Mesothelial cell of epicardium (in vitro differentiated cells): ENCODE measurements at regions not wholly inside any gene's neighbourhood (a gene's known extent, or its start where the extent isn't known, plus 50 kb on each side); places are given as distances from the start of the nearest gene placed in this dataset.

Experiments used
- DNase-seq, 2 experiments: peaks; one replicate each; pipeline ENCODE4 v3.0.0; 2021; ENCODE audit warnings: low spot score in 2 of 2; ENCODE audit not compliant: unreplicated experiment in 2 of 2
- H3K27ac Mint-ChIP-seq: 2 replicates; pipeline ENCODE4 v1.8.0; 2021; ENCODE audit warnings: mixed read lengths
- H3K27me3 Mint-ChIP-seq: 2 replicates; pipeline ENCODE4 v1.8.0; 2021; ENCODE audit warnings: low read depth, mixed read lengths
- H3K36me3 Mint-ChIP-seq: 2 replicates; pipeline ENCODE4 v1.8.0; 2021; ENCODE audit warnings: mixed read lengths
- H3K4me1 Mint-ChIP-seq: 2 replicates; pipeline ENCODE4 v1.8.0; 2021; ENCODE audit warnings: mixed read lengths
- H3K4me3 Mint-ChIP-seq: 2 replicates; pipeline ENCODE4 v1.8.0; 2021; ENCODE audit warnings: mild to moderate bottlenecking, moderate library complexity, mixed read lengths
- H3K9me3 Mint-ChIP-seq: 2 replicates; pipeline ENCODE4 v1.8.0; 2021; ENCODE audit warnings: mixed read lengths
- CTCF ChIP-seq: fragments of 200-600 bp; sonication (generic); IDR thresholded peaks from one replicate; pipeline ENCODE4 v1.5.0; 2021; ENCODE audit warnings: antibody characterized with exemption; ENCODE audit not compliant: unreplicated experiment

GRCh38 chr6:113732384-113732966 is 124.7 kb upstream of the MARCKS start:
- H3K4me3 Mint-ChIP-seq: no peak overlapping the region

GRCh38 chr6:113733381-113733780 is 123.8 kb upstream of the MARCKS start:
- TF ChIP-seq CTCF: no peak
- Mint-ChIP-seq H3K36me3 (no peaks in the 10 kb centered on the region), H3K4me1 (peaks cover 17% of the 10 kb centered on the region), H3K27ac (no peak overlapping the region), H3K4me3 (no peak overlapping the region), H3K9me3 (no peaks in the 10 kb centered on the region), H3K27me3 (no peaks in the 10 kb centered on the region)
- no peak for DNase-seq

More at GRCh38 chr6:113732384-113732966, 124.7 kb upstream of the MARCKS start:
- Mint-ChIP-seq H3K27ac (peak overlapping the region; percentile 22), H3K27me3 (no peaks in the 10 kb centered on the region), H3K36me3 (no peaks in the 10 kb centered on the region), H3K9me3 (no peaks in the 10 kb centered on the region), H3K4me1 (peaks cover 20% of the 10 kb centered on the region)
- no peak for DNase-seq
- no peak for TF ChIP-seq CTCF

- peaks cover 17% of the 10 kb centered on the region for H3K4me1 Mint-ChIP-seq
- TF ChIP-seq CTCF: no peak
- H3K27ac Mint-ChIP-seq: no peak overlapping the region
- no peak for DNase-seq
- no peaks in the 10 kb centered on the region for H3K36me3 Mint-ChIP-seq
- no peaks in the 10 kb centered on the region for H3K9me3 Mint-ChIP-seq
- H3K27me3 Mint-ChIP-seq: no peaks in the 10 kb centered on the region
- H3K4me3 Mint-ChIP-seq: no peak overlapping the region
These were observed 122.2 kb upstream of the MARCKS start for GRCh38 chr6:113734982-113735381.

GRCh38 chr6:113735491-113735890 is 121.7 kb upstream of the MARCKS start:
- no peak for TF ChIP-seq CTCF
- H3K9me3 Mint-ChIP-seq: no peaks in the 10 kb centered on the region
- no peaks in the 10 kb centered on the region for H3K36me3 Mint-ChIP-seq
- no peak overlapping the region for H3K4me3 Mint-ChIP-seq
- no peak for DNase-seq
- no peaks in the 10 kb centered on the region for H3K27me3 Mint-ChIP-seq
- peaks cover 17% of the 10 kb centered on the region for H3K4me1 Mint-ChIP-seq
- no peak overlapping the region for H3K27ac Mint-ChIP-seq

DNA sequence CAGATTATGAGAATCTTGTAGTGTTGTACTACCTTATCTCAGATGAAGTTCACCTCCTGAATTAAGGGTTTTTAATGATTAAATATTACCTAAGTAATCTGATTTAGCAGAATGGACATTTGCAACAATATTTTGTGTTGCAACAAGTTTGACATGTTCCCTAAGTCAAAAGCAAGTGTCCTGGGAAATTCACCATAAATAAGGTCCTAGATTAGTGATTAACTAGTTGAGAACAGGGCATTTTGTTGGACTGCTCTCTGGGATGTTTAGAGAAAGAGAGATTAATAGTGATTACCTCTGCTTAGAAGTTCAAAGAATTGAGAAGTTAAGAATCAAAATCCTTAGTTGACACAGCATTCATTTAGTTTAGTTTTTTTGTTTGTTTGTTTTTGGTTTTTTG is 120.2 kb upstream of the MARCKS start:
- Mint-ChIP-seq H3K4me1 (peaks cover 15% of the 10 kb centered on the region), H3K36me3 (no peaks in the 10 kb centered on the region), H3K27ac (no peak overlapping the region), H3K4me3 (no peak overlapping the region), H3K9me3 (no peaks in the 10 kb centered on the region), H3K27me3 (no peaks in the 10 kb centered on the region)
- no peak for TF ChIP-seq CTCF
- no peak for DNase-seq
